Osteoblast (primary cell): ENCODE measurements at regions not wholly inside any gene's neighbourhood (a gene's known extent, or its start where the extent isn't known, plus 50 kb on each side); places are given as distances from the start of the nearest gene placed in this dataset.

ENCODE experiments used
- DNase-seq: peaks from one replicate; pipeline ENCODE4 v3.0.0; 2011; ENCODE audit warnings: low spot score, mixed read lengths; ENCODE audit not compliant: insufficient read length; ENCODE audit errors: missing footprints
- H2AFZ ChIP-seq: 2 replicates; pipeline ENCODE4 v1.6.0; 2011; ENCODE audit warnings: mild to moderate bottlenecking, low read length
- H3K27ac ChIP-seq: 2 replicates; pipeline ENCODE4 v1.5.1; 2011; ENCODE audit warnings: mild to moderate bottlenecking, low read depth, low read length, moderate library complexity
- H3K27me3 ChIP-seq: 2 replicates; pipeline ENCODE4 v1.6.0; 2012; ENCODE audit warnings: mild to moderate bottlenecking, control low read depth, inconsistent platforms, low read length, moderate library complexity; ENCODE audit not compliant: insufficient read depth
- H3K36me3 ChIP-seq: 2 replicates; pipeline ENCODE4 v1.5.1; 2011; ENCODE audit warnings: mild to moderate bottlenecking, low read length, control low read depth, moderate library complexity; ENCODE audit not compliant: insufficient read depth
- H3K4me1 ChIP-seq: 2 replicates; pipeline ENCODE4 v1.5.1; 2011; ENCODE audit warnings: mild to moderate bottlenecking, low read length, control low read depth, moderate library complexity; ENCODE audit not compliant: insufficient read depth
- H3K4me2 ChIP-seq: 2 replicates; pipeline ENCODE4 v1.6.0; 2011; ENCODE audit warnings: mild to moderate bottlenecking, low read length; ENCODE audit not compliant: insufficient read depth
- H3K4me3 ChIP-seq: fragments of 200-600 bp; sonication (generic); 3 replicates; pipeline ENCODE4 v1.5.1; 2012; ENCODE audit warnings: mild to moderate bottlenecking, low read length, inconsistent platforms; ENCODE audit not compliant: insufficient read depth
- H3K79me2 ChIP-seq: 2 replicates; pipeline ENCODE4 v1.6.0; 2012; ENCODE audit warnings: mild to moderate bottlenecking, low read length, control low read depth, inconsistent platforms; ENCODE audit not compliant: insufficient read depth
- H3K9me3 ChIP-seq: 2 replicates; pipeline ENCODE4 v1.5.1; 2011; ENCODE audit warnings: low read depth, low read length, control low read depth
- H4K20me1 ChIP-seq: 2 replicates; pipeline ENCODE4 v1.6.0; 2012; ENCODE audit warnings: mild to moderate bottlenecking, low read length, control low read depth; ENCODE audit not compliant: insufficient read depth
- CTCF ChIP-seq: IDR thresholded peaks from 2 replicates; pipeline ENCODE4 v1.5.1; 2011; ENCODE audit warnings: mild to moderate bottlenecking, low read depth, low read length, moderate library complexity; ENCODE audit errors: extremely low read depth

GRCh38 chr10:9792181-9792580, 1225.5 kb upstream of the CELF2 start:
- no peaks in the 10 kb centered on the region for H3K27me3 ChIP-seq
- no peaks in the 10 kb centered on the region for H3K9me3 ChIP-seq
- H3K4me2 ChIP-seq: no peak overlapping the region
- no peak overlapping the region for H2AFZ ChIP-seq
- no peaks in the 10 kb centered on the region for H4K20me1 ChIP-seq
- no peaks in the 10 kb centered on the region for H3K4me1 ChIP-seq
- no peak for TF ChIP-seq CTCF
- no peaks in the 10 kb centered on the region for H3K79me2 ChIP-seq
- no peak overlapping the region for H3K27ac ChIP-seq
- no peak overlapping the region for H3K4me3 ChIP-seq
- no peak for DNase-seq
- H3K36me3 ChIP-seq: no peaks in the 10 kb centered on the region

DNA sequence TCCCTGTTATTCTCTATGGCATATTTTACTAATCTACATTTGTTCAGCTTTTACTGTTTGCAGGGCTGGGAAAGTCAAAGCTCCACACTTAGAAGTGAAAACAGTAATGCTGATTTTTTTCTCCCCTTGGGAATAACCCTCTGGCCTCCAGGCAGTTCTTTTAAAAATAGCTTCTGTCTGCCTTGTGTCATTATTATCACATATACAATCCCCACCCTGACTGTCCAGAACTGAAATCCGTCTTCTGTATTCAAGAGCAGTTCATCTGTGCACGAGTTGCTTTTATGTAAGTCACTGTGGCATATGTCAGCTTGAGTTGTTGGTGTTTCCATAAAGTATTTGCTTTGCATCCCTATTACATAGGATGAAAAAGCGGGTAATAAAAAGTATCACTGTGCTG, 1221.1 kb upstream of the CELF2 start:
- no peak for DNase-seq
- H3K27ac ChIP-seq: no peak overlapping the region
- no peaks in the 10 kb centered on the region for H3K79me2 ChIP-seq
- no peaks in the 10 kb centered on the region for H3K27me3 ChIP-seq
- H4K20me1 ChIP-seq: no peaks in the 10 kb centered on the region
- H3K4me2 ChIP-seq: no peak overlapping the region
- no peak for TF ChIP-seq CTCF
- no peak overlapping the region for H2AFZ ChIP-seq
- no peaks in the 10 kb centered on the region for H3K4me1 ChIP-seq
- H3K9me3 ChIP-seq: no peaks in the 10 kb centered on the region
- no peak overlapping the region for H3K4me3 ChIP-seq
- H3K36me3 ChIP-seq: no peaks in the 10 kb centered on the region

DNA sequence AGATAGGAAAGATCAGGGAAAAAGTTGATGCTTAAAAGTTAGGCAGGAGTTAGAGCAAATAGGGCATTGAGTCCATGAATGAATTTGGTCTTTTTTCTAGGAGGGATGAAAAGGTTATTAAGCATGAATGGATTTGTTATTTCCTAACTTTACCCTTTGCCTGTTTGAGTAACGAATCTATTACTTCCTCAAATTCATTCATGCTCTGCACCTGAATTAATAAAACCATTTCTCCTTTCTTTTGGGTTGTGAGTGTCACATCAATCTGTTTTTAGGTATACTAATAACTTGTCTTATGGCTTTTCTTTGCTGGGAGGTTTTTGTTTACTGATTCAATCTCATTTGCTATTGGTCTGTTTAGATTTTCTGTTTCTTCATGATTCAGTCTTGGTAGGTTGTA, 1217.7 kb upstream of the CELF2 start:
- TF ChIP-seq CTCF: no peak
- H3K4me2 ChIP-seq: no peak overlapping the region
- H3K27me3 ChIP-seq: no peaks in the 10 kb centered on the region
- no peaks in the 10 kb centered on the region for H3K9me3 ChIP-seq
- no peaks in the 10 kb centered on the region for H3K4me1 ChIP-seq
- no peak overlapping the region for H3K27ac ChIP-seq
- H3K36me3 ChIP-seq: no peaks in the 10 kb centered on the region
- H4K20me1 ChIP-seq: no peaks in the 10 kb centered on the region
- H2AFZ ChIP-seq: no peak overlapping the region
- no peaks in the 10 kb centered on the region for H3K79me2 ChIP-seq
- DNase-seq: no peak
- H3K4me3 ChIP-seq: no peak overlapping the region

DNA sequence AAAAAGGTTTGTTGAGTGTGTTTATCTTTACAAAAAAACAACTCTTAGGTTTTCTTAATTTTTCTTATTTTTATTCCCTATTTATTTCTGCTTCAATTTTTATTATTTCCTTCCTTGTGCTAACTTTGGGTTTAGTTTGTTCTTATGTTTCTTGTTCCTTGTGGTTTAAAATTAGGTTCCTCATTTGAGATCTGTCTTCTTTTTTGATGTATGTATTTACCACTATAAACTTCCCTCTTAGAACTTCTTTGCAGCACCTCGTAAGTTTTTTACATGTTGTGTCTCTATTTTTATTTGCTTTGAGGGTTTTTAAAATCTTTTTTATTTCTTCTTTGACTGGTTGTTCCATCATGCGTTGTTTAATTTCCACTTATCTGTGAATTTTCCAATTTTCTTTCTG, 1217.1 kb upstream of the CELF2 start:
- no peak overlapping the region for H3K4me2 ChIP-seq
- H3K36me3 ChIP-seq: no peaks in the 10 kb centered on the region
- no peak overlapping the region for H2AFZ ChIP-seq
- H3K9me3 ChIP-seq: no peaks in the 10 kb centered on the region
- no peak for TF ChIP-seq CTCF
- H3K27ac ChIP-seq: no peak overlapping the region
- H4K20me1 ChIP-seq: no peaks in the 10 kb centered on the region
- no peaks in the 10 kb centered on the region for H3K27me3 ChIP-seq
- H3K4me1 ChIP-seq: no peaks in the 10 kb centered on the region
- DNase-seq: no peak
- no peak overlapping the region for H3K4me3 ChIP-seq
- H3K79me2 ChIP-seq: no peaks in the 10 kb centered on the region
